HG03196 (cell line): ENCODE measurements at regions not wholly inside any gene's neighbourhood (a gene's known extent, or its start where the extent isn't known, plus 50 kb on each side); places are given as distances from the start of the nearest gene placed in this dataset.
"Not testable (repeated sequence)": the region's sequence is repeated elsewhere in the genome, so short reads cannot be mapped to it uniquely, and the experiment has no call there.

ENCODE experiments used
- ATAC-seq: cut with Tn5 transposase; IDR thresholded peaks from one replicate; pipeline ENCODE4 v1.9.1; 2021; ENCODE audit not compliant: unreplicated experiment

DNA sequence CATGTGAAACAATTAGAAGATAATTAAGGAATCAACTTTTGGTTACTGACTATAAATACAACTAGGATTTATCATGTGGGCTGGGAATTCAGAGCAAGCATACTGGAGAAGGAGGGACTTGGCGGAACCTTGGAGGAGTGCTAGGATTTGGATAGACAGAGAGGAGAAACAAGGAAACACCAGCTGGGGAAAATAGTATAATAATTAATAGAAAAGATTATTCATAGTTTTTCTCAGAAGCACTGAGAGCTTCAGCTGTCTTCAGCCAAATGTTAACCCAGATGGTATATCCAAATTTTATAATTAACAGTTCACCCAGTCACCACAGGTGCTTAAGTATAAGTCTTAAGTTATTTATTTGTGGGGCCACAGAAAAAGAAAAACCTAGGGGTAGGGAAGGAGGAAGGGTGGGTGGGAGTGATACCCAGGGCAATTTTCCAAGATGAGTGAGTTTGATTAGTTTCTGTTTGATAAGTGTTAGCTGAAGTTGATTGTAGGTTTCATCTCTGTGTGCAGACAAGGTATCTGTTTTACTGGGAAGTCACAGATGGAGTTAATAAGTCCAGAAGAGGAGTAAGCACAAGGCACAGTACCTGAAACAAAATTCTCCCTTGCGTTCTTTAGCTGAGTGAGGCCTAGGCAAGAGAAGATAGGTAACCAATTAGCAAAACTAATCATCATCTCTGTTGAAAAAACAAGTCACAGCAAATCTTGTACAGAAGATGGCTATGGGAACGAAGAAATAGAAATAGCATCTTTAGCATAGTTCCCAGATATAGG, 175.5 kb downstream of the TFAP2B start:
- ATAC-seq, result peak; percentile 36

GRCh38 chr6:50995036-50995435, 176.4 kb downstream of the TFAP2B start:
- ATAC-seq, result no peak

DNA sequence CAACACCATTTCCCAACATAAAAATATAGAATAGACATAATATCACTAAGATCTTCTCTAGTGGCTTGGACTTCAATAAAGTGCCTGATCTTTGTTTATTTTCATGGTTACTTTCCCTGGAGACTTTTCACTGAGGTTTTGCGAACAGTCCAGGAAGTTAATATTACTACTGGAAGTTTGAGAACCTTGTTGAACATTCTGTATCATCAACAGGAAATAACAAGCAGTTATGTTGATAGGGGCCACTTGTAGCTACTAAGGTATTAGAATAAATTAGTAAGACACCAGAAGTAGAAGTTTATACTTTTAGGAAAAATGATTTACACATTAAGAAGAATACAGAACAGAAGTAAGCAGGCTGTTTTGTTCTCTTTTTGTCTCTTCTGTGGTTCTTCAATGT, 180.2 kb downstream of the TFAP2B start:
- no peak for ATAC-seq

- ATAC-seq, result no peak
These were observed 182.7 kb downstream of the TFAP2B start for GRCh38 chr6:51001399-51001798.

DNA sequence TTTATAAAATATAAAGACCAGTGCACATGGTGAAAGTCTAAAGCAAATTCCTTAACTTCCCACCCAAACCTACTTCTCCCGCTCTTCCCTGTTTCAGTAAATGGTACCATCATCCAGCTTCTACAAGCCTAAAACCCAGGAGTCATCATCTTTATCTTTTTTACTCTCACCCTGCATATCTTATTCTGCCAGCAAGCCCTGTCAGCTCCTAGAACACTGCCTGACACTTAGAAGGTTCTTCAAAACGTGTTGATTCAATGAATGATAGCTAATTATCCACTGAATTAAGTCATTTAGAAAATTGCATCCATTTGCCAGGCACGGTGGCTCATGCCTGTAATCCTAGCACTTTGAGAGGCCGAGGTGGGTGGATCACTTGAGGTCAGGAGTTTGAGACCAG, 185.7 kb downstream of the TFAP2B start:
- no peak for ATAC-seq

DNA sequence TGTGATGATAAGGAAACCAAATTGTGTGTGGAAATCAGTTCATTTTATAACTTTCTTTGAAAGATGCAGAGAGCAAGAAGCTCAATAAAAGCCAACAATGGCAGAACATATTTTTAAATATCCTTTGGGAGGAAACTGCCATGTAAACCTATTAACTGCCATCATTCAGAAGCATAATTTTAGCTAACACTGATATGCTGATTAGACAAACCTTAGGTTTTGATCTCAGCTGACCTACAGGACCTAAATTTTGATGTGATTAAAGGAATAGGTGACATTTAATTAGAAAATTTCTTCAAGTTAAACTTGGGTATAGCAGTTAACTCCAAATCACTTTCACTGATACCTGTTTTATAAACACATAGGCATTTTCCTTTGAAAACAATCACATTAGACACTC, 187.1 kb downstream of the TFAP2B start:
- ATAC-seq, result no peak

- no peak for ATAC-seq
These were observed 188.6 kb downstream of the TFAP2B start for GRCh38 chr6:51007237-51007636.

DNA sequence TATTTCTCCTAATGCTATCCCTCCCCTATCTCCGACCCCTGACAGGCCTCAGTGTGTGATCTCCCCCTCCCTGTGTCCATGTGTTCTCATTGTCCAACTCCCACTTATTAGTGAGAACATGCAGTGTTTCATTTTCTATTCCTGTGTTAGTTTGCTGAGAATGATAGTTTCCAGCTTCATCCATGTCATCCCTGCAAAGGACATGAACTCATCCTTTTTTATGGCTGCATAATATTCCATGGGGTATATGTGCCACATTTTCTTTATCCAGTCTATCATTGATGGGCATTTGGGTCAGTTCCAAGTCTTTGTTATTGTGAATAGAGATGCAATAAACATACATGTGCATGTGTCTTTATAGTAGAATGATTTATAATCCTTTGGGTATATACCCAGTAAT, 190.0 kb downstream of the TFAP2B start:
- ATAC-seq, result not testable (repeated sequence)

- ATAC-seq, result no peak
These were observed 194.7 kb downstream of the TFAP2B start for GRCh38 chr6:51013376-51013775.

- no peak for ATAC-seq
These were observed 196.7 kb downstream of the TFAP2B start for GRCh38 chr6:51015394-51015793.

- no peak for ATAC-seq
These were observed 197.8 kb downstream of the TFAP2B start for GRCh38 chr6:51016489-51016888.

DNA sequence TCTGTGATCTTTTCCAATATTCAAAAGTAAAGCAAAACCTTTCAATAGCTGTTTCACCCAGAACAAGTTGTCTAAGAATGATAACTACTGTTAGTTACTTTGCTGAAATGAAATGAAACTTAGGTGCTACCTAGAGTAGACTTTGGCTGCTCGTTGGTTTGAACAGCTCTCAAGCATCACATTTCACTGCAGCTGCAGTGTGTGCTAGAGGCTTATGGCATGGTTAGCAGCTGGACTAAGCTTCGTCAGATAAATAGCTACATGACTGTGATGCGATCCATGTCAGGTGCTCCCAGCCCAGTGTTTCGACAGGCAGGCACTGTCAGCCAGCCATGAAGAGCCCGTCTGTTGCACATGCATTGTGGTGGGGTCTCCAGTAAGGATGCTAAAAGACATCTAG, 201.1 kb downstream of the TFAP2B start:
- no peak for ATAC-seq

GRCh38 chr6:51021171-51021570, 202.5 kb downstream of the TFAP2B start:
- ATAC-seq, result no peak

DNA sequence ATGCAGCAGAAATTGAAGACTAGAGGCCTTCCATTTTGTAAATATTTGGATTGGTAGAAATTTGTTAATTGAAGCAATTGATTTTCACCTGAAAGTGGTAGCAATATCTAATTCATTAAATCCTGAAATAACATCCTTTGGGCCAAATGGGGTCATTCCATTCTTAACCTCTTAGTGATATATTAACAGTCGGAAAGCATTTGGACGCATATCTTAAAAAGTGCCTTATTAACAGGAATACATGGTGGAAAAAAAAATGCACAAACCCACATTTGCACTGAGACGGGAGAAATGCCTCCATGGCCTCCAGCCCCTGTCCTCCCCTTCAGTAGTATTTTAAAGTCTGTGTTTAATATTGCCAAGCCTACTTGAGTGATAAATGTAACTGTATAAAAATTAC, 205.5 kb downstream of the TFAP2B start:
- no peak for ATAC-seq

GRCh38 chr6:51025082-51025777, 206.6 kb downstream of the TFAP2B start:
- ATAC-seq, result no peak

DNA sequence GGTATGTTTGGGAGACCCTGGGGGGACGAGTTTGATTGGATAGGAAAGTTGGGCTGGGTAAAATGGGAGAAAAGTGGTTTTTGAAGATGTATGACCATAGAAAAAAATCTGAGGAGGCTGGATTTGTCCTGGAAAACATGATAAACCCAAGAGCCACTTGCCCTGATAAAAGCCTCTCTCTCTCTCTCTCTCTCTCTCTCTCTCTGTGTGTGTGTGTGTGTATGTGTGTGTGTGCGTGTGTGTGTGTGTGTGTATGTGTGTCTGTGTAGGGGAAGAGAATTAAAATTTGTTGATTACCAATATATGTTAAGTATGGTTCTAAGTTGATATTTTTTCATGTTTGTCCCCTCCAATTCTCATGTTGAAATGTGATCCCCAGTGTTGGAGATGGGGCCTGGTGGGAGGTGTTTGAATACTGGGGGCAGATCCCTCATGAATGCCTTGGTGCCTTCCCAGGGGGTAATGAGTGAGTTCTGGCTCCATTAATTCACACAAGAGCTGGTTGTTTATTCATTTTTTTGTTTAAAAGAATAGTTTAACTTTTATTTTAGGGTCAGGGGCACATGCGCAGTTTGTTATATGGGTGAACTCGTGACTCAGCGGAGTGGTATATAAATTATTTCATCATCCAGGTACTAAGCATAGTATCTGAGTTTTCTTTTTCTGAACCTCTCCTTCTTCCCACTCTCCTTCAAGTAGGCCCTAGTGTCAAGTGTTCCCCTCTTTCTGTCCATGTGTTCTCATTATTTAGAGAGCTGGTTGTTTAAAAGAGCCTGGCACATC, 208.8 kb downstream of the TFAP2B start:
- ATAC-seq, result no peak

GRCh38 chr6:51028276-51028675, 209.6 kb downstream of the TFAP2B start:
- no peak for ATAC-seq

DNA sequence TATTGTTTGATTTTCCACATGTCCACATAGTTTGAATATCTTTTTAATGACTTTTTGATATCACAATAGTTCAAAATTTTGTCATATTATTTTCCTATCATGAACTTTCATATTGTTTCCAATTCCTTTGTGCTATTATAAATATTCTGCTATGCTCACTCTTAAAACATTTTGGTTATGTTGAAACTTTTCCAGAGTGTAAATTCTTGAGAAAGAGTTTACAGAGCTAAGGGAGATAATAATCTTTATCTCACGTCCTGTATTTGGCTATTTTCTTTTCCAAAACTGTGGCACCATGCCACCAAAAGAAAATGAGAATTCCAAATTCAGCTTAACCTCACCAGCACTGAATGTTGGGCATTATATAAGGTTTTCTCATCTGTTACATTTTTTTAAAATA, 210.9 kb downstream of the TFAP2B start:
- no peak for ATAC-seq

- no peak for ATAC-seq
These were observed 226.9 kb downstream of the TFAP2B start for GRCh38 chr6:51045548-51045947.

GRCh38 chr6:51049288-51049982, 230.8 kb downstream of the TFAP2B start:
- no peak for ATAC-seq
